ENCODE measurements at regions not wholly inside any gene's neighbourhood (a gene's known extent, or its start where the extent isn't known, plus 50 kb on each side); places are given as distances from the start of the nearest gene placed in this dataset.

- Histone ChIP-seq H3K4me2 (no peak overlapping the region), H3K9me3 (no peaks in the 10 kb centered on the region), H3K4me1 (no peaks in the 10 kb centered on the region), H3K27ac (no peak overlapping the region), H3K4me3 (no peak overlapping the region)
- FAIRE-seq, result no peak
- no peak for ATAC-seq
- no peak for DNase-seq (ENCODE audit: low read depth in 1 of 2, low spot score in 1 of 2)
- TF ChIP-seq CHD4 (IDR thresholded peaks at IDR 0.05; ENCODE audit: borderline replicate concordance) (no peak), FOSL2 (IDR thresholded peaks at IDR 0.05) (no peak), FOSL2 (CRISPR knock-in tag; IDR thresholded peaks at IDR 0.05) (no peak), POLR2AphosphoS2 (conservative IDR thresholded peaks at IDR 0.05; ENCODE audit: low read length) (no peak), USF2 (IDR thresholded peaks at IDR 0.05) (no peak), ATOH8 (CRISPR knock-in tag; IDR thresholded peaks at IDR 0.05; ENCODE audit: low read depth) (no peak), CHD2 (IDR thresholded peaks at IDR 0.05; ENCODE audit: low read length, partially characterized antibody) (no peak), KDM1A (IDR thresholded peaks at IDR 0.05; ENCODE audit: low read depth) (no peak), SMC3 (IDR thresholded peaks at IDR 0.05) (no peak), ZFP36 (IDR thresholded peaks at IDR 0.05; ENCODE audit: borderline replicate concordance, partially characterized antibody) (no peak), NR3C1 (IDR thresholded peaks at IDR 0.05) (no peak), FOXS1 (CRISPR knock-in tag; IDR thresholded peaks at IDR 0.05) (no peak), PHF8 (IDR thresholded peaks at IDR 0.05; ENCODE audit: borderline replicate concordance, low read depth) (no peak), MAFK (IDR thresholded peaks at IDR 0.05; ENCODE audit: partially characterized antibody) (no peak), HOXA7 (CRISPR knock-in tag; IDR thresholded peaks at IDR 0.05) (no peak)
- 57% methylated on average over 1 of the region's 1 CpG for WGBS (ENCODE audit: missing lambda C conversion rate)
- CTCF ChIA-PET, result no interaction called here
- POLR2A ChIA-PET, result no interaction called here
Observed at GRCh38 chr6:65908065-65908464, 201.0 kb upstream of the EYS start.

- H3K4me3 ChIP-seq, result no peak overlapping the region
- DNase-seq (ENCODE audit: low read depth in 1 of 2, low spot score in 1 of 2) (no peak), ATAC-seq (no peak), FAIRE-seq (no peak)
- no peaks in the 10 kb centered on the region for H3K4me1 ChIP-seq
- WGBS (ENCODE audit: missing lambda C conversion rate), result 74% methylated on average over 1 of the region's 1 CpG
- ChIA-PET CTCF (no interaction called here), POLR2A (no interaction called here)
- no peaks in the 10 kb centered on the region for H3K9me3 ChIP-seq
- TF ChIP-seq RARB (CRISPR knock-in tag; IDR thresholded peaks at IDR 0.05) (no peak), FOSB (CRISPR knock-in tag; IDR thresholded peaks at IDR 0.05) (no peak), KDM1A (IDR thresholded peaks at IDR 0.05; ENCODE audit: low read depth) (no peak), NR3C1 (IDR thresholded peaks at IDR 0.05) (no peak), POLR2A (IDR thresholded peaks at IDR 0.05; ENCODE audit: low read length) (no peak)
- H3K27ac ChIP-seq, result no peak overlapping the region
- no peak overlapping the region for H3K4me2 ChIP-seq
Observed at GRCh38 chr6:65903992-65904391, 197.0 kb upstream of the EYS start.

- ChIA-PET CTCF (no interaction called here), POLR2A (no interaction called here)
- Histone ChIP-seq H3K4me1 (no peaks in the 10 kb centered on the region), H3K27ac (no peak overlapping the region), H3K4me2 (no peak overlapping the region), H3K4me3 (no peak overlapping the region), H3K9me3 (no peaks in the 10 kb centered on the region)
- TF ChIP-seq MAFK (IDR thresholded peaks at IDR 0.05; ENCODE audit: partially characterized antibody), result peak; percentile 23
- no peak for TF ChIP-seq RCOR1 (IDR thresholded peaks at IDR 0.05; ENCODE audit: low read depth, low read length)
- FAIRE-seq, result no peak
- no peak for DNase-seq (ENCODE audit: low read depth in 1 of 2, low spot score in 1 of 2)
- no peak for ATAC-seq
Observed at GRCh38 chr6:65900928-65901327, 193.9 kb upstream of the EYS start.

- Histone ChIP-seq H3K4me2 (no peak overlapping the region), H3K4me1 (no peaks in the 10 kb centered on the region), H3K27ac (no peak overlapping the region), H3K9me3 (no peaks in the 10 kb centered on the region), H3K4me3 (no peak overlapping the region)
- 0% methylated on average over 1 of the region's 1 CpG for WGBS (ENCODE audit: missing lambda C conversion rate)
- CTCF ChIA-PET, result no interaction called here
- TF ChIP-seq MAX (IDR thresholded peaks at IDR 0.05) (no peak), ESRRA (IDR thresholded peaks at IDR 0.05; ENCODE audit: borderline replicate concordance, low read length) (no peak), JUNB (IDR thresholded peaks at IDR 0.05) (no peak), EP300 (IDR thresholded peaks at IDR 0.05) (no peak), FOSB (CRISPR knock-in tag; IDR thresholded peaks at IDR 0.05) (no peak), ZNF302 (CRISPR knock-in tag; IDR thresholded peaks at IDR 0.05) (no peak), HOXB5 (CRISPR knock-in tag; IDR thresholded peaks at IDR 0.05) (no peak)
- ATAC-seq (no peak), FAIRE-seq (no peak), DNase-seq (ENCODE audit: low read depth in 1 of 2, low spot score in 1 of 2) (no peak)
- POLR2A ChIA-PET, result no interaction called here
Observed at GRCh38 chr6:65896140-65896539, 189.1 kb upstream of the EYS start.

All from A549 (cell line).